Sigmoid colon (tissue), 6 donors: ENCODE measurements at regions not wholly inside any gene's neighbourhood (a gene's known extent, or its start where the extent isn't known, plus 50 kb on each side); places are given as distances from the start of the nearest gene placed in this dataset.
A peak's percentile ranks its signal among the peaks of the same experiment; 100 is the strongest.

Experiments
- DNase-seq: peaks from one replicate; pipeline ENCODE4 v3.0.0-alpha.2; 2019
- H3K27ac ChIP-seq, 4 donors: fragments of 200-600 bp; sonication (generic); one replicate each; pipeline ENCODE4 v1.5.1; 2016 to 2019; ENCODE audit warnings: mild to moderate bottlenecking in 1 of 4
- H3K27me3 ChIP-seq, 3 donors: fragments of 200-600 bp; sonication (generic); one replicate each; pipeline ENCODE4 v1.5.1; 2019; ENCODE audit warnings: mild to moderate bottlenecking in 1 of 3
- H3K36me3 ChIP-seq, 4 donors: fragments of 200-600 bp; sonication (generic); one replicate each; pipeline ENCODE4 v1.5.1; 2016 to 2019
- H3K4me1 ChIP-seq, 4 donors: fragments of 200-600 bp; sonication (generic); one replicate each; pipeline ENCODE4 v1.5.1; 2017 to 2019
- H3K4me3 ChIP-seq, 4 donors: fragments of 200-600 bp; sonication (generic); one replicate each; pipeline ENCODE4 v1.5.1; 2017 to 2019; ENCODE audit warnings: mild to moderate bottlenecking in 2 of 4, moderate library complexity in 1 of 4
- H3K9me3 ChIP-seq, 4 donors: fragments of 200-600 bp in 3 of 4; sonication (generic) in 3 of 4; one replicate each; pipeline versions ENCODE4 v1.5.1 to v1.6.1; 2013 to 2019
- EP300 ChIP-seq, 4 donors: sonication (generic); formaldehyde crosslinking; IDR thresholded peaks; one replicate each; pipeline ENCODE4 v1.6.1; 2017; ENCODE audit warnings: antibody characterized with exemption in 4 of 4
- POLR2A ChIP-seq, 2 donors: fragments of 450-650 bp; IDR thresholded peaks; one replicate each; pipeline ENCODE4 v1.6.1; 2016; ENCODE audit warnings: antibody characterized with exemption in 2 of 2, mild to moderate bottlenecking in 2 of 2, moderate library complexity in 2 of 2
- POLR2AphosphoS5 ChIP-seq, 4 donors: sonication (generic); formaldehyde crosslinking; IDR thresholded peaks; one replicate each; pipeline ENCODE4 v1.6.1; 2017; ENCODE audit warnings: antibody characterized with exemption in 4 of 4
- WGBS, 2 donors: extraction: QIAGEN DNeasy Blood & Tissue Kit; methylation state at CpG; one replicate each; pipeline ENCODE4 v1.1.7; 2013; 5-methylcytosine and 5-hydroxymethylcytosine counted together
- intact Hi-C: fragments of 100-400 bp; cut with DNase I; formaldehyde crosslinking; loops from one replicate; pipeline ENCODE4 v1.15.1; 2023
- TF ChIP-seq, protein P1 (sequence below), 4 experiments: fragments of 450-650 bp in 3 of 4; fragments of 200-600 bp in 1 of 4; IDR thresholded peaks; one replicate each; pipeline ENCODE4 v1.5.1; 2016 to 2019; ENCODE audit warnings: antibody characterized with exemption in 4 of 4, mild to moderate bottlenecking in 3 of 4, moderate library complexity in 2 of 4
- donor health status: healthy with polysubstance abuse.
- donor health status: healthy.

DNA sequence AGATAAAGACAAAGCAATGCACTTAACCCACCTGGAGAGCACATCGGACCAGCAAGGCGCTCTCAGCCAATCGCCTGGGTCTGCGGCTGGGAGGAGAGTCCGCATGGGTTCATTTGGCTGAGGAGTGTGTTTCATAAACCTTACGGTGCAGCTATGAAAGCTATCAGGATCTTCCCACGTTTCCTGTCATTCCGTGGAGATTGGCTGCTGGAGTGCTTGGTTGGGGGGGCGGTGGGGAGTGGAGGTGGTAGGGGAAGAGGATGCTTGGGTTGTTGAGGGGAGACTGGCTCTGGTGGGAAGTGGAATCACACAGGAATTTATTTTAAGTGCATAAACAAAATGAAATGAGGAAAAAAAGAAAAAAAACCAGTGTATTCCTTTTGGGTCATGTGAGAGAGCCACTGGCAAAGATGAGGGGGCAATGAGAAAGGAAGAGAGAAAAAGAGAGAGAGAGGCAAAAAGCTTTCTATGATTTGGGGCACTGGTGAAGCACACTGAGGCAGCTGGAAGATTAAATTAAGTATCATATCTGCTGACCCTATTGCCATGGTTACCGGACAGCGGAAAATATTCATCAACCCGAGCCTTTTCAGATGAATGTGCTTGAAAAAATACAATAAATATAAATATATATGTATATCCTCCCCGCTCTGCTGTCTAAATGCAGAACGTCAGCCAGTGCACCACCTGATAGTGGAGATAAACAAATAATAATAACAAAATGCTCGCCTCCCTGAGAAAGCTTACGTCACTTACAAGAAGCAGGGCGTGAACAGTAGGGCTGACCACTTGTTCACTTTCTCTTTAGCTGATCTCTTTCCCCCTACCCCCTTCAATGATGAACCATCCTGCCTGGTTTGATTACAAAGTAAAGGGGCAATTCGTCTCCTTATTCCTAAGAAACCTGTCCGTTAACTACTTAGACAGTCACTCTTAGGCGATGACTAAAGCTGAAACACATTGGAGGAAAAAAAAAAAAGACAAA is 457.0 kb upstream of the ZFHX3 start:
- Histone ChIP-seq H3K27ac (peak overlapping the region in 2 of 4 donors; percentile 30 to 42), H3K27me3 (no peaks in the 10 kb centered on the region), H3K4me3 (peak overlapping the region in 2 of 4 donors; percentile 20 to 29), H3K4me1 (no peaks in the 10 kb centered on the region), H3K9me3 (no peaks in the 10 kb centered on the region), H3K36me3 (no peaks in the 10 kb centered on the region)
- 66 to 72% methylated on average over 20 of the region's 20 CpGs for WGBS, 2 donors
- TF ChIP-seq EP300 (IDR thresholded peaks at IDR 0.05): no peak
- no peak for TF ChIP-seq POLR2A (IDR thresholded peaks at IDR 0.05)
- TF ChIP-seq, protein P1, sequence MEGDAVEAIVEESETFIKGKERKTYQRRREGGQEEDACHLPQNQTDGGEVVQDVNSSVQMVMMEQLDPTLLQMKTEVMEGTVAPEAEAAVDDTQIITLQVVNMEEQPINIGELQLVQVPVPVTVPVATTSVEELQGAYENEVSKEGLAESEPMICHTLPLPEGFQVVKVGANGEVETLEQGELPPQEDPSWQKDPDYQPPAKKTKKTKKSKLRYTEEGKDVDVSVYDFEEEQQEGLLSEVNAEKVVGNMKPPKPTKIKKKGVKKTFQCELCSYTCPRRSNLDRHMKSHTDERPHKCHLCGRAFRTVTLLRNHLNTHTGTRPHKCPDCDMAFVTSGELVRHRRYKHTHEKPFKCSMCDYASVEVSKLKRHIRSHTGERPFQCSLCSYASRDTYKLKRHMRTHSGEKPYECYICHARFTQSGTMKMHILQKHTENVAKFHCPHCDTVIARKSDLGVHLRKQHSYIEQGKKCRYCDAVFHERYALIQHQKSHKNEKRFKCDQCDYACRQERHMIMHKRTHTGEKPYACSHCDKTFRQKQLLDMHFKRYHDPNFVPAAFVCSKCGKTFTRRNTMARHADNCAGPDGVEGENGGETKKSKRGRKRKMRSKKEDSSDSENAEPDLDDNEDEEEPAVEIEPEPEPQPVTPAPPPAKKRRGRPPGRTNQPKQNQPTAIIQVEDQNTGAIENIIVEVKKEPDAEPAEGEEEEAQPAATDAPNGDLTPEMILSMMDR (IDR thresholded peaks at IDR 0.05): no peak
- TF ChIP-seq POLR2AphosphoS5 (IDR thresholded peaks at IDR 0.05): no peak
- DNase-seq: no peak
- intact Hi-C loops: no loop called here

DNA sequence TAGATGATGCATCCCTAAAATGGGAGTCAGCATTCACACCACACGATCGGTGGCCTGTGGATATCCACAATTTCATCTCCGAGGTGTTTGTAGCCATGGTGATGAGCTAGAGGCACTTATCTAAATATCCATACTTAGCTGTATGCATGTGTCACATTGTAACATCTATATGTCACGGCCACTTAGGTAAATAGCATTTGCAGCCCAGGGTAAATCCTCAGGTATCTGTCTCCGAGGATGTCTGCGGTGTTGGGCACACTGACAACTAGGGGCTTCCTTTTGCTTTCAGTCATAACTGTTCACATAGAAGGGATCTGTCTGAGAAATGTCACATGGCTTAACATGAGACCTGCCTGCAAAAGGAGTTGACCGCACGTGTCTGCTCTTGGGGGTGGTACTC is 455.2 kb upstream of the ZFHX3 start:
- TF ChIP-seq EP300 (IDR thresholded peaks at IDR 0.05) (no peak), POLR2A (IDR thresholded peaks at IDR 0.05) (no peak), POLR2AphosphoS5 (IDR thresholded peaks at IDR 0.05) (no peak)
- TF ChIP-seq, protein P1 (IDR thresholded peaks at IDR 0.05): no peak
- Histone ChIP-seq H3K36me3 (no peaks in the 10 kb centered on the region), H3K9me3 (no peaks in the 10 kb centered on the region), H3K4me3 (no peak overlapping the region), H3K27me3 (no peaks in the 10 kb centered on the region), H3K4me1 (no peaks in the 10 kb centered on the region), H3K27ac (no peak overlapping the region)
- WGBS, 2 donors: 90 to 94% methylated on average over 8 of the region's 8 CpGs
- intact Hi-C loops: no loop called here
- no peak for DNase-seq

DNA sequence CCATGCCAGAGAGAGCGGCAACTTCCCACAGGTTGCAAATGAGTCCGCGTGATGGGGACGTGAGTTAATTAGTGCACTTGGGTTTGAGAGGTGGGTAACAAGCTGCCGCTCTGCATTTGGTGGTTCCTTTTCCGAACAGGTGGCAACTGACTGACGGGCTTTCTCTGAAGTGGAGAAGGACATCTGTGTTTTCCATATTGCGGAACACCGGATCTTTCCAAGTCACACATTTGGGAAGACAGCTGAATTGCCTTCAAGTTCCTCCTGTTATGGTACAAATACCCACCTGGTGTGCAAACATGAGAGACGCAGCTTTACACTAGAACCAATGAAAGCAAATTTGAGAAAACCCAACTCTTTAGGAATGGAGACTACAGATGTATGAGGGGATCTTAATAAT is 451.3 kb upstream of the ZFHX3 start:
- TF ChIP-seq EP300 (IDR thresholded peaks at IDR 0.05) (no peak), POLR2AphosphoS5 (IDR thresholded peaks at IDR 0.05) (no peak), POLR2A (IDR thresholded peaks at IDR 0.05) (no peak)
- TF ChIP-seq, protein P1 (IDR thresholded peaks at IDR 0.05): no peak
- Histone ChIP-seq H3K27me3 (no peaks in the 10 kb centered on the region), H3K36me3 (no peaks in the 10 kb centered on the region), H3K27ac (no peak overlapping the region), H3K4me3 (no peak overlapping the region), H3K9me3 (no peaks in the 10 kb centered on the region), H3K4me1 (peaks cover 0 to 4% (median 0%) of the 10 kb centered on the region in 4 donors)
- intact Hi-C loops: no loop called here
- DNase-seq: no peak
- WGBS, 2 donors: 94 to 95% methylated on average over 10 of the region's 10 CpGs

DNA sequence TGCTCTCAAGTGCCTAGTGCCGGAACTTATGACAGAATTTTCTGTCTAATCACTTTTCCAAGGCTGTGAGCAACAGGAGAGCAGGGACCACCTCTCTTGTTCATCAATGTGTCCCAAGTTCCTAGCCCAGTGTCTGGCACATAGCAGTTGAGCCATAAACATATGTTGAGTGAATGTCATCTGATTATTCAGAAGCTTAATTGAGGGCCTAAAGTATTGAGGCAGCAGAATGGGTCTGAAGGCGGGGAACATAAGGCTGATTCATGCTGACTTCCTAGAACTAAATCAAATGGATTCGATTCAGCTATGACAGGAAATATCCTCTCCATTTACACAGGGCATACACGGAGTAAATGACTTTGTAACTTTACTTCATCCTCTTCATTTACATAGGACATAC is 438.0 kb upstream of the ZFHX3 start:
- Histone ChIP-seq H3K9me3 (no peaks in the 10 kb centered on the region), H3K36me3 (no peaks in the 10 kb centered on the region), H3K4me1 (no peaks in the 10 kb centered on the region), H3K4me3 (no peak overlapping the region), H3K27me3 (no peaks in the 10 kb centered on the region), H3K27ac (no peak overlapping the region)
- intact Hi-C loops: no loop called here
- 68 to 72% methylated on average over 4 of the region's 4 CpGs for WGBS, 2 donors
- DNase-seq: no peak
- TF ChIP-seq, protein P1 (IDR thresholded peaks at IDR 0.05): no peak
- TF ChIP-seq POLR2AphosphoS5 (IDR thresholded peaks at IDR 0.05) (no peak), EP300 (IDR thresholded peaks at IDR 0.05) (no peak), POLR2A (IDR thresholded peaks at IDR 0.05) (no peak)
